Neural cell (in vitro differentiated cells): ENCODE measurements at regions not wholly inside any gene's neighbourhood (a gene's known extent, or its start where the extent isn't known, plus 50 kb on each side); places are given as distances from the start of the nearest gene placed in this dataset.

ENCODE experiments used
- H2AFZ ChIP-seq: fragments of 200-600, 300-800 bp; sonication (generic), shearing (Covaris generic); 2 replicates; pipeline ENCODE4 v1.6.0; 2014; ENCODE audit warnings: low read depth, mild to moderate bottlenecking, antibody characterized with exemption, low read length, moderate library complexity
- H3F3A ChIP-seq: fragments of 200-600 bp; shearing (Covaris generic); 2 replicates; pipeline ENCODE4 v1.6.1; 2016; ENCODE audit warnings: mild to moderate bottlenecking, moderate library complexity, mixed read lengths, antibody characterized with exemption, low read length; ENCODE audit not compliant: insufficient read depth, poor library complexity, severe bottlenecking
- H3K27ac ChIP-seq: fragments of 200-600, 300-800 bp; sonication (generic), shearing (Covaris generic); 2 replicates; pipeline ENCODE4 v1.5.1; 2014; ENCODE audit warnings: mild to moderate bottlenecking, low read length, moderate library complexity
- H3K27me3 ChIP-seq: fragments of 300-800, 200-600 bp; sonication (generic), shearing (Covaris generic); 2 replicates; pipeline ENCODE4 v1.6.0; 2014; ENCODE audit warnings: mild to moderate bottlenecking, low read depth, low read length, moderate library complexity; ENCODE audit not compliant: insufficient read depth
- H3K36me3 ChIP-seq: fragments of 300-800, 200-600 bp; sonication (generic), shearing (Covaris generic); 2 replicates; pipeline ENCODE4 v1.5.1; 2014; ENCODE audit warnings: mild to moderate bottlenecking, antibody characterized with exemption, low read length, moderate library complexity; ENCODE audit not compliant: insufficient read depth
- H3K4me2 ChIP-seq: fragments of 300-800, 200-600 bp; sonication (generic), shearing (Covaris generic); 2 replicates; pipeline ENCODE4 v1.6.0; 2014; ENCODE audit warnings: mild to moderate bottlenecking, low read length
- H3K4me3 ChIP-seq: fragments of 300-800, 200-600 bp; sonication (generic), shearing (Covaris generic); 2 replicates; pipeline ENCODE4 v1.5.1; 2014; ENCODE audit warnings: mild to moderate bottlenecking, low read length, moderate library complexity
- H3K79me2 ChIP-seq: fragments of 200-600 bp; shearing (Covaris generic); replicated peaks from 2 replicates; pipeline ENCODE4 v1.6.0; 2014; ENCODE audit warnings: mild to moderate bottlenecking, low read length, moderate library complexity; ENCODE audit not compliant: insufficient read depth
- H3K9ac ChIP-seq: fragments of 300-800, 200-600 bp; sonication (generic), shearing (Covaris generic); 2 replicates; pipeline ENCODE4 v1.6.1; 2016; ENCODE audit warnings: mild to moderate bottlenecking, low read length, mixed read lengths
- H3K9me2 ChIP-seq: fragments of 200-600 bp; shearing (Covaris generic); 2 replicates; pipeline ENCODE4 v1.6.1; 2016; ENCODE audit warnings: mild to moderate bottlenecking, low read length, mixed read lengths; ENCODE audit not compliant: insufficient read depth
- H3K9me3 ChIP-seq: fragments of 200-600, 300-800 bp; sonication (generic), shearing (Covaris generic); 2 replicates; pipeline ENCODE4 v1.6.1; 2016; ENCODE audit warnings: mild to moderate bottlenecking, mixed run types, low read length, moderate library complexity, mixed read lengths
- H4K20me1 ChIP-seq: fragments of 200-600 bp; shearing (Covaris generic); 2 replicates; pipeline ENCODE4 v1.6.1; 2016; ENCODE audit warnings: mild to moderate bottlenecking, mixed run types; ENCODE audit not compliant: insufficient read depth
- EP300 ChIP-seq: fragments of 450-650 bp; conservative IDR thresholded peaks from 2 replicates; pipeline ENCODE4 v1.6.1; 2014; ENCODE audit warnings: antibody characterized with exemption, mild to moderate bottlenecking, moderate library complexity; ENCODE audit not compliant: poor library complexity, severe bottlenecking
- EZH2 ChIP-seq: fragments of 200-600, 300-800 bp; shearing (Covaris generic), sonication (generic); IDR thresholded peaks from 2 replicates; pipeline ENCODE4 v1.6.1; 2014; ENCODE audit warnings: antibody characterized with exemption, low read length, borderline replicate concordance, mild to moderate bottlenecking; ENCODE audit not compliant: insufficient read depth, poor library complexity, severe bottlenecking
- MXI1 ChIP-seq: fragments of 450-650 bp; conservative IDR thresholded peaks from 2 replicates; pipeline ENCODE4 v1.6.1; 2014; ENCODE audit warnings: antibody characterized with exemption, mild to moderate bottlenecking; ENCODE audit not compliant: poor library complexity, severe bottlenecking
- POLR2AphosphoS5 ChIP-seq: IDR thresholded peaks from 2 replicates; pipeline ENCODE4 v1.6.1; 2012
- RAD21 ChIP-seq: fragments of 450-650 bp; conservative IDR thresholded peaks from 2 replicates; pipeline ENCODE4 v1.6.1; 2014; ENCODE audit warnings: antibody characterized with exemption, mild to moderate bottlenecking, moderate library complexity
- SMC3 ChIP-seq: fragments of 450-650 bp; conservative IDR thresholded peaks from 2 replicates; pipeline ENCODE4 v1.6.1; 2014; ENCODE audit warnings: antibody characterized with exemption, mild to moderate bottlenecking, moderate library complexity; ENCODE audit not compliant: poor library complexity
- TAF1 ChIP-seq: IDR thresholded peaks from 2 replicates; pipeline ENCODE4 v1.6.1; 2012; ENCODE audit warnings: low read depth
- TF ChIP-seq, protein P1 (sequence below): fragments of 450-650 bp; IDR thresholded peaks from 2 replicates; pipeline ENCODE4 v1.5.1; 2014; ENCODE audit warnings: antibody characterized with exemption, mild to moderate bottlenecking, moderate library complexity; ENCODE audit not compliant: poor library complexity, severe bottlenecking
- TF ChIP-seq, protein P2 (sequence below): IDR thresholded peaks from 2 replicates; pipeline ENCODE4 v1.6.1; 2012; ENCODE audit warnings: borderline replicate concordance

DNA sequence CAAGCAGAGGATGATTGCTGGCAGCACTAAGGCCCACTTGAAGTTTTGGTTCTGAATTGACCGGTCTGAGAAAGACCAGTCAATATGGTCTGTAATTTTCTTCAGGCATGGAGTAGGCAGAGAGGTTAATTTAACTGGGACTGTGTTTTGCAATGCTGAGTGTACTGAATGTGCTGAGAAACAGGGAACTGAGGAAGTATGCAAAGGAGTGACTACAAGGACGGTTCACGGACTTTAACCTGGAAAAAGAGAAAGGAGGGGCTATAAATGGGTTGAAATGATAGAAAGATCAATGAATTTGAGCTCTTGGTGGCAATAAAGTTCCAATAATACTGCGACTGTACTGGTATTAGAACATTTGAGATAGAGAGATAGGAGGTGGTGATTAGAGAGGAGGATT is 84.5 kb downstream of the MAGEB17 start:
- Histone ChIP-seq H3K9ac (no peak overlapping the region), H4K20me1 (no peaks in the 10 kb centered on the region), H3K27ac (no peak overlapping the region), H3K36me3 (no peaks in the 10 kb centered on the region), H3K9me3 (no peaks in the 10 kb centered on the region), H3F3A (no peaks in the 10 kb centered on the region), H2AFZ (no peak overlapping the region), H3K27me3 (no peaks in the 10 kb centered on the region), H3K4me3 (no peak overlapping the region), H3K9me2 (no peaks in the 10 kb centered on the region), H3K79me2 (no peaks in the 10 kb centered on the region), H3K4me2 (no peak overlapping the region)
- TF ChIP-seq EP300 (no peak), RAD21 (no peak), SMC3 (no peak), EZH2 (no peak)
- TF ChIP-seq, protein P1, sequence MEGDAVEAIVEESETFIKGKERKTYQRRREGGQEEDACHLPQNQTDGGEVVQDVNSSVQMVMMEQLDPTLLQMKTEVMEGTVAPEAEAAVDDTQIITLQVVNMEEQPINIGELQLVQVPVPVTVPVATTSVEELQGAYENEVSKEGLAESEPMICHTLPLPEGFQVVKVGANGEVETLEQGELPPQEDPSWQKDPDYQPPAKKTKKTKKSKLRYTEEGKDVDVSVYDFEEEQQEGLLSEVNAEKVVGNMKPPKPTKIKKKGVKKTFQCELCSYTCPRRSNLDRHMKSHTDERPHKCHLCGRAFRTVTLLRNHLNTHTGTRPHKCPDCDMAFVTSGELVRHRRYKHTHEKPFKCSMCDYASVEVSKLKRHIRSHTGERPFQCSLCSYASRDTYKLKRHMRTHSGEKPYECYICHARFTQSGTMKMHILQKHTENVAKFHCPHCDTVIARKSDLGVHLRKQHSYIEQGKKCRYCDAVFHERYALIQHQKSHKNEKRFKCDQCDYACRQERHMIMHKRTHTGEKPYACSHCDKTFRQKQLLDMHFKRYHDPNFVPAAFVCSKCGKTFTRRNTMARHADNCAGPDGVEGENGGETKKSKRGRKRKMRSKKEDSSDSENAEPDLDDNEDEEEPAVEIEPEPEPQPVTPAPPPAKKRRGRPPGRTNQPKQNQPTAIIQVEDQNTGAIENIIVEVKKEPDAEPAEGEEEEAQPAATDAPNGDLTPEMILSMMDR: no peak

- Histone ChIP-seq H3K27ac (no peak overlapping the region), H3K9me3 (no peaks in the 10 kb centered on the region), H3K9me2 (no peaks in the 10 kb centered on the region), H3K4me2 (no peak overlapping the region), H3K27me3 (no peaks in the 10 kb centered on the region), H2AFZ (no peak overlapping the region), H3K79me2 (no peaks in the 10 kb centered on the region), H3F3A (no peaks in the 10 kb centered on the region), H4K20me1 (no peaks in the 10 kb centered on the region), H3K36me3 (no peaks in the 10 kb centered on the region), H3K9ac (no peak overlapping the region), H3K4me3 (no peak overlapping the region)
- no peak for TF ChIP-seq EZH2
- TF ChIP-seq, protein P1: no peak
Observed at GRCh38 chrX:16258882-16259281, 91.6 kb downstream of the MAGEB17 start.

- TF ChIP-seq SMC3: no peak
- TF ChIP-seq, protein P1: no peak
- TF ChIP-seq POLR2AphosphoS5: no peak
- no peak for TF ChIP-seq RAD21
- TF ChIP-seq, protein P2, sequence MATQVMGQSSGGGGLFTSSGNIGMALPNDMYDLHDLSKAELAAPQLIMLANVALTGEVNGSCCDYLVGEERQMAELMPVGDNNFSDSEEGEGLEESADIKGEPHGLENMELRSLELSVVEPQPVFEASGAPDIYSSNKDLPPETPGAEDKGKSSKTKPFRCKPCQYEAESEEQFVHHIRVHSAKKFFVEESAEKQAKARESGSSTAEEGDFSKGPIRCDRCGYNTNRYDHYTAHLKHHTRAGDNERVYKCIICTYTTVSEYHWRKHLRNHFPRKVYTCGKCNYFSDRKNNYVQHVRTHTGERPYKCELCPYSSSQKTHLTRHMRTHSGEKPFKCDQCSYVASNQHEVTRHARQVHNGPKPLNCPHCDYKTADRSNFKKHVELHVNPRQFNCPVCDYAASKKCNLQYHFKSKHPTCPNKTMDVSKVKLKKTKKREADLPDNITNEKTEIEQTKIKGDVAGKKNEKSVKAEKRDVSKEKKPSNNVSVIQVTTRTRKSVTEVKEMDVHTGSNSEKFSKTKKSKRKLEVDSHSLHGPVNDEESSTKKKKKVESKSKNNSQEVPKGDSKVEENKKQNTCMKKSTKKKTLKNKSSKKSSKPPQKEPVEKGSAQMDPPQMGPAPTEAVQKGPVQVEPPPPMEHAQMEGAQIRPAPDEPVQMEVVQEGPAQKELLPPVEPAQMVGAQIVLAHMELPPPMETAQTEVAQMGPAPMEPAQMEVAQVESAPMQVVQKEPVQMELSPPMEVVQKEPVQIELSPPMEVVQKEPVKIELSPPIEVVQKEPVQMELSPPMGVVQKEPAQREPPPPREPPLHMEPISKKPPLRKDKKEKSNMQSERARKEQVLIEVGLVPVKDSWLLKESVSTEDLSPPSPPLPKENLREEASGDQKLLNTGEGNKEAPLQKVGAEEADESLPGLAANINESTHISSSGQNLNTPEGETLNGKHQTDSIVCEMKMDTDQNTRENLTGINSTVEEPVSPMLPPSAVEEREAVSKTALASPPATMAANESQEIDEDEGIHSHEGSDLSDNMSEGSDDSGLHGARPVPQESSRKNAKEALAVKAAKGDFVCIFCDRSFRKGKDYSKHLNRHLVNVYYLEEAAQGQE: no peak
- TF ChIP-seq EP300: no peak
- no peak for TF ChIP-seq EZH2
- no peak for TF ChIP-seq MXI1
- no peak for TF ChIP-seq TAF1
- Histone ChIP-seq H3K36me3 (no peaks in the 10 kb centered on the region), H2AFZ (no peak overlapping the region), H3K9me2 (no peaks in the 10 kb centered on the region), H3K9me3 (no peaks in the 10 kb centered on the region), H3K27me3 (no peaks in the 10 kb centered on the region), H3K27ac (no peak overlapping the region), H3F3A (no peaks in the 10 kb centered on the region), H3K79me2 (no peaks in the 10 kb centered on the region), H4K20me1 (no peaks in the 10 kb centered on the region), H3K4me3 (no peak overlapping the region), H3K9ac (no peak overlapping the region), H3K4me2 (no peak overlapping the region)
Observed at GRCh38 chrX:16267431-16267830, 100.2 kb downstream of the MAGEB17 start.
